CD4-positive, alpha-beta T cell treated with Interleukin-21 for 1 hour (primary cell): ENCODE measurements at regions not wholly inside any gene's neighbourhood (a gene's known extent, or its start where the extent isn't known, plus 50 kb on each side); places are given as distances from the start of the nearest gene placed in this dataset.

Source experiments
- DNase-seq: peaks from one replicate; pipeline ENCODE4 v3.0.0-alpha.2; 2020

DNA sequence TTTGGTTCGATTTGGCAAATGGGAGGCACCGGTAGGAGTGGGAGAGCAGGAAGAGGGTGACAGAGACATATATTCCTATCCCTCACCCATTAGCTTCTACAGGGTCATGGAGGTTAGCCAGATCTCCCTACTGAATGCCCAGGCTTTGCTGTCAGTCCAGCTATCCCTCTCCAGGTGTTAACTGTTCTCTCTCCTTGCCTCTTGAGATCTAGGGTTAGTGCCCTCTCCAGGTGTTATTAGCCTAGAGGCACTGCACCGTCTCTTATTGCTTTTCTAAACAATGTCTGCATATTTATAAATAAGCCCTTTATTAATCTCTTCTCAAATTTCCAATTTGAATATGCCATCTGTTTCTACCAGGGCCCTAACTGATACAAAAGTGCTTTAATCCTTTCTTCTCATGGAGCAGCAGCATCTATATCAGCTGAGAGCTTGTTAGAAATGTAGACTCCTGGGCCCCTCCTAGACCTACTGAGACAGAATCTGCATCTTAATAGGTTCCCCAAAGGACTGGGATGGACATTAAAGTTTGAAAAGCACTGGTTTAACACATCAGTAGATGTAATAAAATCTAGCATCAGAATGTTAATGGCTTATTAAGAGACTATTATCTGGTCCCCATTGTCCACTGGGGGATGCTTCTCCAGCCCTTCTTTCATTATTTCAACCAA, 322.5 kb upstream of the SLC24A2 start:
- no peak for DNase-seq

DNA sequence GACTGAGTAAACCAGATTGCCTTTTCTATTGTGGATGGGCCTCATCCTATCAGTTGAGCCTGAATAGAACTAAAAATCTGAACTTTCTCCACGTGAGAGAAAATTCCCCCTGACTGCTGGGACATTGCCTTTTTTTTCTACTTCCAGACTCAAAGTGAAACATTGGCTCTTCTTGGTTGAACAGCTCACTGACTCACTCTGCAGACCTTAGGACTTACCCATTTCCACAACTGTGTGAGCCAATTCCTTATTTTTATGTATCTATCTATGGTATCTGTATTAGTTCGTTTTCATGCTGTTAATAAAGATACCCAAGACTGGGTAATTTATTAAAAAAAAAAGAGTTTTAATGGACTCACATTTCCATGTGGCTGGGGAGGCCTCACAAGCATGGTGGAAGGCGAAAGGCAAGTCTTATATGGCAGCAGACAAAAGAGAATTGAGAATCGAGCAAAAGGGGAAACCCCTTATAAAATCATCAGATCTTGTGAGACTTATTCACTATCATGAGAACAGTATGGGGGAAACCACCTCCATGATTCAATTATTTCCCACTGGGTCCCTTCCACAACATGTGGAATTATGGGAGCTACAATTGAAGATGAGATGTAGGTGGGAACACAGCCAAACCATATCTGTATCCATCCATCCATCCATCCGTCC, 306.7 kb upstream of the SLC24A2 start:
- DNase-seq, result no peak

DNA sequence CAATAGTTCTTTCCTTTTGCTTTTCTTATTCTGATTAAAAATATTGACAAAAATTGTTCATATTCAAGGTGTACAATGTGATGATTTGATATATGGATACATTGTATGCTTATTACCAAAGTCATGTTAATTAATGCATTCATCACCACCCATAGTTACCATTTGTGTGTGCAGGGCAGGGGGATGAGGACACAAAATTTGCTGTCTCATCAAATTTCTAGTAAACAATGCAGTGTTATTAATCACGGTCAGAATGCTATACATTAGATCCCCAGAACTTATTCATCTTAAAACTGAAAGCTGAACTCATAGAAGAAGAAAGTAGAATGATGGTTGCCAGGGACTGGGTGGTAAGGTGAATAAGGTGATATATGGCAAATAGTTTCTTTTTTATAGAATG, 303.7 kb upstream of the SLC24A2 start:
- DNase-seq, result no peak

DNA sequence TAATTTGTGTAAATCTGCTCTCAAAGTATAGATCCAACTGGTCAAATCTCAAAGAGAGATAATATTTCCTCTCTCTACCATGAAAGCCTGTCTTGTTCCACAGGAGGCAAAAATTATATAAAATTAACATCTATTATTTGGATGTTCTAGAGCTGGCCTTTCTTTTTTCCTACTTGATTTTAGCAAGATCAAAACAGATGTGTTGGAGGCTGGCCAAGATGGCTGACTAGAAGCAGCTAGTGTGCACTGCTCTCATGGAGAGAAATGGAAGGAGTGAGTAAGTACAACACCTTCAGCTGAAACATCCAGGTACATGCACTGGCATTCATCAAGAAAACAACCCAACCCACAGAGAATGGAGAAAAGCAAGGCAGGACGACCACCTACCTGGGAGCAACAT, 298.6 kb upstream of the SLC24A2 start:
- DNase-seq, result no peak

DNA sequence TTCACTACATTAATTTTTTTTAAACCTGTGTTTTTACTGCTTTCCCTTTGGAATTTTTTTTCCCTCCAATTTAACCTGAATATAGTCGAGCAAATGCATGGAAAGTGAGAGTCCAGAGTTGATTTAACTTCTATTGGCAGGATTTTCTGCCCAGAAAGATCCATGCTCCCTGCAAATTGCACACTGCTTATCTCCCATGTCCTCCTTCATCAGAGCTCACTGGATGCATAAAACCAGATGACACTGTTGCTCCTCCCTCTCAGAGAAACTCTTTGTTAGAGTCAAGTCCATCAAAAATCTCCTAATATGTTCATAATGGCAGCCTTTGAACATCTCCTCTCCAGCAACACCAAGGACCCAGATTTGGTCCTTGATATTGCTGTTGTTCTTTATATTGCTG, 297.0 kb upstream of the SLC24A2 start:
- DNase-seq, result no peak

DNA sequence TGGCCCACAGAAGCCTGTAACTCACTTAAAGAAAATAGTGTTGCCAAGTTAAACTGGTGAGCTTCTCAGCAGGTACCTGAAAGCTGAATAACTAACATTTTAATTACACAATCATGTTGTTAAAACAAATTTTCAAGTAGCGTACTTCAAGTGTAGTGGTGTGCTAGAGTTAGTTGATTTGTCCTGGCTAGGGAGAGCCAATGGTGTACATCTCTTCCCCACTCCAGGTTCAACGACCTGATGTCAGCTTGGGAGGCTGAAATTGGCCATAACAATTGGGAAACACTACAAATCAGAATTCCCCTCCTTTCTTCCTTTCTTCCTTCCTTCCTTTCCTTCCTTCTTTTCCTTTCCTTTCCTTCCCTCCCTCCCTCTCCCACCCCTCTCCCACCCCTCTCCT, 295.3 kb upstream of the SLC24A2 start:
- DNase-seq, result no peak

DNA sequence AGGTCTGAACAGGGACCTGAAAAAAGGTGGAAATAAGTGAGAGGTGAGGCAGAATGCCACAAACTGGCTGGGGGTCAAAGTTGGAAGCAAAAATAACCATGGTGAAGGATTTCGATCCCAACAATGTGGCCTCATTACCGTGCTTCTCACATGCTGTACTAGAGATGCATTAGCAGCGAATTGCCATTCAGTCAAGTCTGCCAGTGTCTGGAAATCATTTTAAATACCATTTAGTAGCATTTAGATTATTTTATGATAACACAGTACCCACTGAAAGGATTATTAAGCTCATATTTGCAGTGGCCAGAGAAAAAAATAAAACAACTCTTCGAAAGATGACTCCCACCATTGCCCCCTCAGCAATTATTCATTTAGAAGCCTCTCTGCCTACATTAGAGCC, 294.6 kb upstream of the SLC24A2 start:
- no peak for DNase-seq

DNA sequence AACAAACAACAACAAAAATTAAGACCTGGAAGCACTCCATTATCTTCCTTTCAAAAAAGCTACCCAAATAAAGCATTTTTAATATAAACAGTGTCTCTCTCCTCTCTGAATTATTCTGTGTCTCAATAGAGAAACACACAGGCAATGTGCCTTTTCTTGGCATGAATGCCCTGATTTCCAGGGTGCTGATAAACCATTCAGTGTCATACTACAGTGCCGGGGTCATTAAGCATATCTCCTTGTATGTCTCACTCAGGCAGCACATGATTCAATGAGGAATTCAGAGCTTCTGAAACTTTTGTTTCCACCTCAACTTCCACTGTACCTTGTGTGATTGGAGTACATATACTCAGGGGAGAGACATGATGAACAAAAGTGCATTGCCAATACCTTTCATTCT, 294.0 kb upstream of the SLC24A2 start:
- DNase-seq, result no peak

DNA sequence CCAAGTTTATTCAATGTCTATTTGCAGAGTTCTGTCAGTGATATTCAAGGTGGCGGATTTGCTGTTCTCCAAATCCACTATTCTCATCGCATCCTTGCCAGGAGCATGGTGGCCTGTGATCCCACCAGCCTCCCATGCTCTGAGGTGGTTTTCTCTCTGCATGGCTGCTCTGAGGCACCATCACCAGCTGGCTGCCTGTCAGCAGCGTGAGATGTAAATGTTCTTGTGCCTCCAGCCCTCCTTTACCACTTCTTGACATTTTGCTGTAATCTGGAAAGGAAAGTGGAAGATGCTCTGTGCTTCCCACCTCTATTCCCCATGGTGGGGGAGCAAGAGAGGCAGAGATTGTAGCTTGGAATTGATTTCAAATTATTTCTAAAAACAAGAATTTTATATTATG, 293.6 kb upstream of the SLC24A2 start:
- DNase-seq, result no peak

DNA sequence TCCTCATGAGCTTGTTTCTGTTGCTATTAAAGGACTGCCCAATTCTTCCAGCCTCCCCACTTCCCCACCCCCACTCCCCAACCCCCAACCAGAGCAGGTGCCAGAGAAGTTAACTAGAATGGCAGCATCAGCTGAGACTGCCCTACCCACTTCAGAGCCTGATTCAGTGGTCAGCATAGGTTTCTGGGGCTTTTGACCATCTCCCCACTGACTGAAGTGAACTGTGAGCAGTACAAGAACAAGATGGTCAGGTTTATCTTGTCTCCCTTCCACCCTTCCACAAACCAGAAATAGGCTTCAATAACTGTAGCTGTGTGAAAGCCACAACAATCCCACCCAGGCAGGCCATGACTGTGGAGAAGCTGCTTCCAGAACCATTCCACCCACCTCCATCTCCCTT, 289.4 kb upstream of the SLC24A2 start:
- DNase-seq, result no peak

DNA sequence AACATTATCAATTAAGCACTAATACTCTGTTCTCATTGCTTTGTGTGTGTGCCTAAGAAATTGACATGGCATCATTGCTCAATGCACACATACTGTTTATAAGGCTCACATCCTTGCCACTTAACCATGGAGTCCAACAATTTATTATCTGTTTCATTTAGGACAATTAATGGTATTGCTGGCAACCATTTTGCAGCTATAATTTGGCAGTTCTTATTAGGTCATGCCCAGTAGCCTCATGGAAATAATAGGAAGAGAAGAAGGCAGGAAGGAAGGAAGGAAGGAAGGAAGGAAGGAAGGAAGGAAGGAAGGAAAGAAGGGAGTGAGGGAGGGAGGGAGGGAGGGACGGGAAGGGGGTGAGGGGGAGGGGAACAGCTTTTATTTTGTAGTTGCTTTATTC, 285.5 kb upstream of the SLC24A2 start:
- no peak for DNase-seq

DNA sequence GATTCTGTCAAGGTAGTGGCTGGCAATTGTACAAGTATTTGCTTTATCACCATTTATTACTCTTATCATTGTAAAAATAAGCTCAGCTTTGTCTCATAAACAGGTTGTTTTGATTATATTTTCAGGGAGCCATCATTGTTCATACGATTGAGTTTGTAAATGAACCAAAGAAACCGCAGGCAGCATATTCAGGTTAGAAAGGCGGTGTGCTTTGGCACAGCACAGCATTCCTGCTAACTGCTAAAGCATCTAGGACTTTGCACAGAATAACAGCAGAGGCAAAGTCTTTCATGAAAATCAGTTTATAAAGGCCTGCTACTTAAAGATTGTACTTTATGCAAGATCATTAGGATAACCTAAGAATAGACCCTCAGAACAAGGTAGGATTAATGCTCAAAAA, 281.5 kb upstream of the SLC24A2 start:
- no peak for DNase-seq

DNA sequence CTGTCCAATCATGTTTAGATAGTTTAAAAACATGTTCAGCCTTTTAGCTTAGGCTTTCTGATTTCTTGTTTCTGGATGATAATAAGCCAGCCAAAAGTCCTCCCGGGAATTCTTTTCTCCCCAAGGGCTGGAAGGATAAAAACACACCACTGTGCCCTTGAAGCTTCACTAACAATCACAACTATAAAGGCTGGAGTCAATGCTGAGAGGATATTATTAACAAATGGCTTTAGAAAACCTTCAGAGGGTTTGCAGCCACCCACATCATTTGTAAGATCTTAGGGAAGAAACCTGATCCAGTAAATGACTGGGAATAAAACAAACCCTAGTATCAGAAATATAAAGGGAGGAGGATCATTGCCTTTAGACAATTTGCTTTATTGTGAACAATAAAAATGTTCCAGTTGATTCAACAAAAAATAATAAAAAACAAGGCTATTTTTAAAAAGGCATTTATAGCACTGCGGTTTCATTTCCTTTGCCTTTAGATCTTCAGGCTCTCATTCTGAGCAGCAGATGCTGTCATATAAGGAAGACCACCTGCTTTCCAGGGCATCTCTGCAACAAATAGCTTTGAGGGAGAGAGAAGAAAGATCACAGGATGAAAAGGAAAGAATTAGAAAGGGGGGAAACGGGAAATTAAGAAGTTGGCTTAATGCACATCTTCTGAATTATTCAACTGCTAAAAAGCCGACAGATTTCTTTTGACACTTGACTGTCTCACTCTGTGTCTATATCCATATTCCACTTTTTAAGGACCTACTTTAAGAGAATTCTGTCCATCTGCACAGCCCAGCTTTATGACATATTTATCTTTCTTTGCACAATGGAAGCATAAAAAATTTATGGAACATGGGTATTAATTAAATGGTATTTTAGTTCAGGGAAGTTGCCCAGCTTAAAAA, 277.2 kb upstream of the SLC24A2 start:
- DNase-seq, result no peak

DNA sequence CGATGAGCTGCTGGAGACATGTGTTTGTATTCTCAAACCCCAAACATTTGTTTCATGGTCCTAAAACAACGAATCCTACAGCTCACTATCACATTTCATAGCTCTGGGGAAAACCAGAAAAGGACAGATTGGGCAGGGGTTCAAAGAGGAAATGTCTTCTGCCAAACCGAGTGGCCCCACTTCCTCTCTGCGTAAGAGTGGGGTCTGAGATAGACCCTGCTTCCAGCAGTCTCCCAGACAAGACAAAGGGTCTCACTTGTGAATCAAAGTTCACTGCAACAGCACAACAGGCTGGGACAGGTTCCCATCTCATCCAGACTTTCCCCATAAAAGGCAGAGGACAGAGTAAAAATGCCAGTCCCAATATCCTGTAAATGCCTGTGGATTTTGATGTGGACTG, 276.2 kb upstream of the SLC24A2 start:
- no peak for DNase-seq

DNA sequence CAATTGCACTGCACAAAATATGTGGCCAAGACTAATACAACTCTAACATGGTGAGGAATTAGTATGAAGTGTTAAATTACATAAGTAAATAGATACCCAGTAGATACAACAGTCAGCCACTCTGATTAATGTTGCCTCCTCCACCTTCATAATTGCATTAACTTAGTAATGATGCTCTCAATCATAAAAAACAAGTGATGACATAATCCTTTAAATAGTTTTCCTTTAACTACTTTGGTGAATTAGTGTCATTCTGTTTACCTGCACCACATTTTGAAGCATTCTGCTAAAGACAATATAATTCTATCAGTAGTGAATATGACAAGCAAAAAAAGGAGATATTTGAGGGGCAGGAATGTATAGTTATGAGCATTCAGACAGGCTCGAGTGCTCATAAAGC, 265.9 kb upstream of the SLC24A2 start:
- DNase-seq, result no peak

DNA sequence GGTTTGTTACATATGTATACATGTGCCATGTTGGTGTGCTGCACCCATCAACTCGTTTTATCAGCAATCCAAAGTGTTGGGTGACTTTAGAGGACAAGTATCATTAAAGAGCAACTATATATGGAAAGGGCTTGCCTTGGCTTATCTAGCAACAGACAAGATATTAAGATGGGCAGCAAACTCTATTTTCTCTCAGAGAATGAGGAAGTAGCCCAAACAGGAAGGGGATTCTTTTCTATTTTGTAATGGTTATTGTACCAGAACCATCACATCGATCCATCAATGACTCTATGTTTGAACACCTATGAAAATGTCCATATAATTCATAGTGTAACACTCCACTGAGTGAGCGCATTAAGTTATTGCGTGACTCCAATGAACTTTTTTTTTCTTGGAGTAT, 260.1 kb upstream of the SLC24A2 start:
- no peak for DNase-seq

DNA sequence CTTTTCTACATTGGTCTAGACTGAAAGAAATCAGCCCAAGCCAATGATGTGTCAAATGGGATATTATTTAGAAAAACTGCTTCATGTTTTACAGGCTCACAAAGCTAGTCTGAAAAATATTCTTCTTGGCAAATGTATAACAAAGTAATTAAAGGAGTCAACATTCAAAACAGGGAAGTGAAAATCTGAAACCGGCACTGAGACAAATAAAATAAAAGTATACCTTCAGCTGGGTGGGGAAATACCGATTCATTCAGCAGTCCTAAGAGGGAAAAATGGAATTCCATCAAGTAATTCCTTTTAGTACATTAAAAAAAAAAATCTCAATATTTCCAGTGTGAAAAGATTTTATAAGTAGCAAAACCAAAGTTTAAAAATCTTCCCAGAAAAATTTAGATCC, 259.6 kb upstream of the SLC24A2 start:
- DNase-seq, result no peak

DNA sequence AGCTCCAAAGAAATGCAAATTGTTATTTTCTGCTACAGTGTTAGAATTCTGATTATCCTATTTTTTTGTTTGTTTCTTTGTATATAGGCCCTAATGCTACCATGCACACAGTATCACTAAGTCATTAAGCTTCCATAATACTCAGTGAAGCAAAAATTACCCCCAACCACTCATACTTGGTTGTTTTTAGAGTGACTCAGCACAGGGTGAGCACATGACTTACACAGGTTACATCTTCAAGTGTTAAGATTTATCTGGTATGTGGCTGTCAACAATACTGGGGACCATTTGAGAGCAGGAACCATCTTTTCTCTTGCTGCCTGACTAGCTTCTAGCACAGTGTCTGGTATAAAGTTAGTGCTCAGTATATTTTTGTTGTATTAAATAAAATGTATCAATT, 255.8 kb upstream of the SLC24A2 start:
- no peak for DNase-seq

DNA sequence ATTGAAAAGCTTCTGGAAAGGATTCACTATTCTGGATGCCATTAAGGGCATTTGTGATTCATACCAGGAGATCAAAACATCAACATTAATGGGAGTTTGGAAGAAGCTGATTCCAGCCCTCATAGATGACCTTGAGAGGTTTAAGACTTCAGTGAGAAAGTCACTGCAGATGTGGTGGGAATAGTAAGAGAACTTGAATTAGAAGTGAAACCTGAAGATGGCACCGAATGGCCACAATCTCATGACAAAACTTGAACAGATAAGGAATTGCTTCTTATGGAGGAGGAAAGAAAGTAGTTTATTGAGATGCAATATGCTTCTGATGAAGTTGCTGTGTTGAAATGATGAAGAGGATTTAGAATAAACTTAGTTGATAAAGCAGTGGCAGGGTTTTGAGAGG, 254.6 kb upstream of the SLC24A2 start:
- DNase-seq, result peak; percentile 10

DNA sequence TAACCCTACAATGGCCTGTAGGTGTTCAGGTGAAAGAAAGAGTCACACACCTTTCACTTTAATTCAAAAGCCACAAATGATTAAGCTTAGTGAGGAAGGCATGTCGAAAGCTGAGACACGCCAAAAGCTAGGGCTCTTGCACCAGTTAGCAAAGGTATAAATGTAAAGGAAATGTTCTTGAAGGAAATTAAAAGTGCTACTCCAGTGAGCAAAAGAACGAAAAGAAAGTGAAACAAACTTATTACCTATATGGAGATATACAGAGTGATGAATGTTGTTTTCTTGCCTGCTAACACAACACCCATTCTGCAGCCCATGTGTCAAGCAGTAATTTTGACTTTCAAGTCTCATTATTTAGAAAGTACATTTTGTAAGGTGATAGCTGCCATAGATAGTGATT, 254.2 kb upstream of the SLC24A2 start:
- peak; percentile 25 for DNase-seq

DNA sequence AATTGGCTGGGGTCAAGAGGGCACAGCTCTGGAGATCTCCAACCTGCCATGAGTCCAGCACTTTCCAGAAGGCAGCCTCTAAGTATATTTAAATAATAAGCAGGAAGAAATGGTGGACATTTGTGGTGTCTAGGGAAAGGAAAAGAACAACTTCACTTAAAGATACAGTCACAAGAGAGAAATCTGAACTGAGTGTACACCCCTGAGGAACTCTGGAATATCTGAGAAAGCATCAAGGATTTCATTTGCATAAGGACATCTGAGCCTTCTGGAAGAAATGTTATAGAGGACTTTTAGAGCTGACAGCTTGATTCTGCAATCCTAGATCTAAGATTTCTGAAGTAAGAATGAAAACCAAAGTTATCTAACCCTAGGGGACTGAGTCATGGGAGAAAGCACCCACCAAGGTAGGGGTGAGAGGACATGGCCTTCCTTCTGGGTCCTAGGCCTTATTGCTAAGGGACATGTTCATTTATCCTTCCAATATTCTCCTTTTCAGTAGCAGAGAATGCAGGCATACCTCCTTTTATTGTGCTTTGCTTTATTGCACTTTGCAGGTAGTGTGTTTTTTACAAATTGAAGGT, 253.4 kb upstream of the SLC24A2 start:
- DNase-seq, result no peak

DNA sequence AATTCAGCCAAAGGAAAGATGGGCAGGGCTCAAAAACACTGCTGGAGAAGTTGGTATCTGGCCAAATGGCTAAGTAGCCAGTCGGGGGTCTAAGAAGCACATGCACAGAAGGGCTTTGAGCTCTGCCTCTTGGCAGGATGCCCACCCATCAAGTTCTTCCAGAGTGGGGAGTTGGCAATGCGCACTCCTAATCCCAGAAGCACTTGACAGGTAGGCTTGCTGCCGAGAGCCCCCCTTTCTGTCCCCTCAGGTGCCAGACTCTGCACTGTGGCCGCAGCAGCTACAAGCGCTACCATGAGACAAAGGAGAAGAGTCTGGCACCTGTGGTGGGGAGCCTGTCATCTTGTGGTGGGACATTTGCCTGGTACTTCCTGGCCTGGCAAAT, 252.9 kb upstream of the SLC24A2 start:
- peak; percentile 30 for DNase-seq

DNA sequence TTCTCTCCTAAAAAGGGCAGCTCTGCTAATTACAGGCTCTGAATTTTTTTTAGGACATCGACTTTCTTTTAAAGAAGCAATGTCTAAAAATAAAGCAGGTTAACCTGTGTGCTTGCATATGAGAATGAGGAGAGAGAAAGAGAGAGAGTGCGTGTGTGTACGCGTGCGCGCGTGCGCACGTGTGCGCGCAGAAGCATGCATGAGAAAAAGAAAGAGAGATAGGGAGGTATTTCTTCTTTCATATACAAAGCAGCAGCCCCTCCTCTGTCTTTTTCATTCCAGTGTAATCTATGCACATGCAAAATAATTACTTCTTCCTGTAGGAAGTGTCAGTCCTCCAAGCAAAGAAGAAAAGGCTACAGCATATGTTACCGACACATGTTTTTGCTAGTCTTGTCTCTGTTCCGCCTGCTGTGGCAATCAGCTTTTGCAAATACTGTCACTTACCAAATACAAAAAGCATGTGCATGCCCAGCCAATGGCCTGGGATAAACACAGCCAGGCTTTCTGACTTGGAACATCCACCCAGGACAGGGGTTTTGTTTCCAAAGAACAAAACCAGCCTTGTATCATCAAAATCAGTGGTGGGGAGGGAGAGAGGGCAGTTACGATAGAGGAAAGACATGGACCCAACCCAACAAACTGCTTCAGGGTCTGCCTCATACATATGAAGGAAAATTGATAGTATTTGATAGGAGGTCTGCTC, 252.3 kb upstream of the SLC24A2 start:
- no peak for DNase-seq
